Fibroblast of lung (primary cell): ENCODE measurements at regions not wholly inside any gene's neighbourhood (a gene's known extent, or its start where the extent isn't known, plus 50 kb on each side); places are given as distances from the start of the nearest gene placed in this dataset.

Experiments
- CTCF ChIP-seq, 2 donors: IDR thresholded peaks in 1 of 2; conservative IDR thresholded peaks in 1 of 2; 1 replicate in 1 of 2; 2 replicates in 1 of 2; pipeline ENCODE4 v1.5.1; 2011 to 2012; ENCODE audit warnings: low read length in 2 of 2, control low read depth in 1 of 2, inconsistent platforms in 1 of 2, low read depth in 1 of 2, mild to moderate bottlenecking in 1 of 2
- EZH2 ChIP-seq: IDR thresholded peaks from 2 replicates; pipeline ENCODE4 v1.5.1; 2012; ENCODE audit warnings: low read length, control low read depth, mild to moderate bottlenecking; ENCODE audit errors: missing control alignments

DNA sequence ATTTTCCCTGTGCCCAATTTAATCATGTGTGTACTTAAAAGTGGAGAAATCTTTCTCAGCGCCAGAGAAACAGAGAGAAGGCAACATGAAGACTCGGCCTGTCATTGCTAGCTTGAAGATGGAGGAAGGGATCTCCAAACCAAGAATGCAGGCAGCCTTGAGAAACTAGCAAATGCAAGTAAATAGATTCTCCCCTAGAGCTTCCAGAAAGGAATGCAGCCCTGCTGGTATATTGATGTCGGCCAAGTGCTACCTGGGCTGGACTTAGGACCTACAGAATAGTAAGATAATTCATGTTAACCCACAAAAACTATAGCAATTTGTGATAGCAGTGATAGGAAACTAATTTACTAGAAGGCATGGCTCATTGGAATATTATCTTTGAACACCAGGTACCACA, 150.9 kb upstream of the ABI3BP start:
- no peak for TF ChIP-seq CTCF (conservative IDR thresholded peaks at IDR 0.05 in 1 of 2, IDR thresholded peaks at IDR 0.05 in 1 of 2; ENCODE audit: low read depth in 1 of 2, low read length in 2 of 2)
- TF ChIP-seq EZH2: no peak
